Activated CD4-positive, alpha-beta T cell treated with anti-CD3 and anti-CD28 coated beads, Interleukin-2, amount 10 ng/mL, durations not matched to agents 7 days and 5 days (primary cell): ENCODE measurements at regions not wholly inside any gene's neighbourhood (a gene's known extent, or its start where the extent isn't known, plus 50 kb on each side); places are given as distances from the start of the nearest gene placed in this dataset.

Source experiments
- CTCF ChIA-PET: fragments of 350-600 bp; sonication (Branson Sonifier 250); formaldehyde crosslinking; loops from one replicate; lab custom pipeline; 2021; ENCODE audit warnings: antibody characterized with exemption; lab: Charles Lee
- POLR2A ChIA-PET: fragments of 350-600 bp; sonication (Branson Sonifier 250); formaldehyde crosslinking; loops from one replicate; lab custom pipeline; 2021; ENCODE audit warnings: antibody characterized with exemption; lab: Charles Lee
- DNase-seq: peaks from one replicate; pipeline ENCODE4 v3.0.0-alpha.2; 2020
- H3K27ac Mint-ChIP-seq: one replicate; pipeline ENCODE4 v1.8.0; 2021; ENCODE audit warnings: mild to moderate bottlenecking, moderate library complexity, mixed read lengths
- H3K27me3 Mint-ChIP-seq: one replicate; pipeline ENCODE4 v1.8.0; 2021; ENCODE audit warnings: mixed read lengths
- H3K36me3 Mint-ChIP-seq: one replicate; pipeline ENCODE4 v1.8.0; 2021; ENCODE audit warnings: low read depth, mixed read lengths
- H3K4me1 Mint-ChIP-seq: one replicate; pipeline ENCODE4 v1.8.0; 2021; ENCODE audit warnings: mixed read lengths
- H3K4me3 Mint-ChIP-seq: one replicate; pipeline ENCODE4 v1.8.0; 2021; ENCODE audit warnings: mild to moderate bottlenecking, moderate library complexity, mixed read lengths
- H3K9me3 Mint-ChIP-seq: one replicate; pipeline ENCODE4 v1.8.0; 2021; ENCODE audit warnings: mixed read lengths

DNA sequence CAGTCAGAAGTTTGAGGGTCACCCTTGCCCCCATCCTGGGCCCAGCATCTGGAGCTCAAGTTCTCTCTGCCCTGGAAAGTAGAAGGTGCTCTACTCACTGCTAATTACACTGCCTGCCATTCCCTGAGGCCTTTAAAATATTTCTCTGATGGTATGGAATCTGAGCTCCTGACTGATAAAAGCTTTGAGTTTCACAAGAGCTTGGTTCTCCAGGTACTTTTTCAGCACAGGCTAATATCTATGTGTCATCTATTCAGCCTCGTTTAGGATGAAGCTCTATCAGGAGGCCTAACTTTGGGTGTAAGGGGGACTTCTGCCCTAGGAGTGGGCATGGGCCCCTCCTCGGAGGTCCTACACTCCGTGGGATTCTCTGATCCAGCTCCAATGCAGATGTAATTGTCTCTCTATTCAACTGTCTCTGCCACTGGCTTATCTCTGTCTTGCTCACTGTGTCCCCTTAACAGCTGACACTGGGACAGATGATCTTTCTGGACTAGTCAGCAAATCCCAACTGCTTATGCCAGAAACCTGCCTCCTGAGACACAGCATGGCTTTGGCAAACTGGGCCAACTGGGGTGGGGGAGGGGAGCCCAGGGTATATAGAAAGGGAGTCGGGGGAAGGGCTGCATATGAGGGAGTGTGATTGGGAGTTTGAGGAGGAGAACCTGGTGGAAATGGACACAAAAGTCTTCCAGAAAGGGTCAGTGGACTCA, 104.2 kb upstream of the GADD45A start:
- no peak overlapping the region for H3K4me3 Mint-ChIP-seq
- CTCF ChIA-PET = interaction anchor here (1.0 to 2.0 kb wide), 2 partner anchors 11 to 19 kb away, joined by 4 to 5 read pairs; no protein-coding TSS in a partner anchor
- no peak overlapping the region for H3K27ac Mint-ChIP-seq
- peaks cover 6% of the 10 kb centered on the region for H3K4me1 Mint-ChIP-seq
- no peak for DNase-seq
- POLR2A ChIA-PET = interaction anchor here (0.6 kb wide), 1 partner anchor 94 kb away, joined by 3 read pairs; no protein-coding TSS in a partner anchor
- H3K9me3 Mint-ChIP-seq = no peaks in the 10 kb centered on the region
- H3K27me3 Mint-ChIP-seq = peaks cover 3% of the 10 kb centered on the region
- H3K36me3 Mint-ChIP-seq = no peaks in the 10 kb centered on the region

DNA sequence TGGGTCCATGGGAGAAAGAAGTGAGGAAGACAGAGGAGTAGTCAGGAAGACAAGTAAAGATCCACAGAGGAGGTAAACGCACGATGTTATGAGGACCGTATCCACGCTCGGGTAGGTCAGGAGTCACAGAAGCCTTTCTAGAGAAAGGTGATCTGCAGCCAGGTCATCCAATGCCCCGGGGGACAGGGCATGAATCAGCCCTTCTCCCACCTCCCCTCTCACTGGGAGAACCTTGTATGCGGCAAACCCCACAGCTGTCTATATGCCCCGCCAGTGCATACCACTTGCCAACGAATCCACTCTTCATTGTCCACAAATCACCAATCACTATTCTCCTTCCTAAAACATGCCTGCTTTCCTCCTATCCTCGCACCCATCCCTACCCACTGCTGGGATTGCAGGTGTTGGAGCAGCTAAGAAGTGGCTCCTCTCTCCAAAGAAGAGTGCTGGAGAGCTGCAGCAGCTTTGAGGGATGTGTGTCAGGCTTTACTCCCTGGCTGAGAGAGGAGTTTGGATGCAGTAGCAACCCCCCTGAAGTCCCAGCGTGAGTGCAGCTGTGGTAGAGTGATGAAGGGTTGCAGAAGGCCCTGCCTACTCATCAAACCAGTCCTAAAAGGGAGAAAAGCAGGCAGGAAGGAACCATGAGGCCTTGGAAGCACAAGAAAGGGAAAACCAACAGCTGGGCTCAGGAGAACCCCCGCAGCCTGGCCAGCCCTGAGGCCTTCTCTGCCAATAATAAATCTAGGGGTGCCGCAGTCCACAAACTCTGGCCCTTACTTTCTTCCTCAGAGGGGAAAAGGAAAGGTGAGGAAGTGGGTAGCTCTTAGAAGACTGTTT, 102.2 kb upstream of the GADD45A start:
- no peak overlapping the region for H3K4me3 Mint-ChIP-seq
- ChIA-PET POLR2A (no interaction called here), CTCF (interaction anchor here (1.0 to 2.9 kb wide), 6 partner anchors 12 to 179 kb away, joined by 3 to 7 read pairs (median 3); no protein-coding TSS in a partner anchor)
- H3K36me3 Mint-ChIP-seq = no peaks in the 10 kb centered on the region
- no peak overlapping the region for H3K27ac Mint-ChIP-seq
- H3K9me3 Mint-ChIP-seq = no peaks in the 10 kb centered on the region
- peaks cover 3% of the 10 kb centered on the region for H3K27me3 Mint-ChIP-seq
- peaks cover 6% of the 10 kb centered on the region for H3K4me1 Mint-ChIP-seq
- no peak for DNase-seq

- CTCF ChIA-PET = interaction anchor here (1.0 to 2.9 kb wide), 4 partner anchors 12 to 16 kb away, joined by 3 to 7 read pairs (median 4); no protein-coding TSS in a partner anchor
- no peak for DNase-seq
- POLR2A ChIA-PET = no interaction called here
- Mint-ChIP-seq H3K27me3 (no peaks in the 10 kb centered on the region), H3K36me3 (no peaks in the 10 kb centered on the region), H3K27ac (no peak overlapping the region), H3K9me3 (no peaks in the 10 kb centered on the region), H3K4me3 (no peak overlapping the region), H3K4me1 (peaks cover 4% of the 10 kb centered on the region)
Observed at GRCh38 chr1:67583462-67583950, 101.5 kb upstream of the GADD45A start.

DNA sequence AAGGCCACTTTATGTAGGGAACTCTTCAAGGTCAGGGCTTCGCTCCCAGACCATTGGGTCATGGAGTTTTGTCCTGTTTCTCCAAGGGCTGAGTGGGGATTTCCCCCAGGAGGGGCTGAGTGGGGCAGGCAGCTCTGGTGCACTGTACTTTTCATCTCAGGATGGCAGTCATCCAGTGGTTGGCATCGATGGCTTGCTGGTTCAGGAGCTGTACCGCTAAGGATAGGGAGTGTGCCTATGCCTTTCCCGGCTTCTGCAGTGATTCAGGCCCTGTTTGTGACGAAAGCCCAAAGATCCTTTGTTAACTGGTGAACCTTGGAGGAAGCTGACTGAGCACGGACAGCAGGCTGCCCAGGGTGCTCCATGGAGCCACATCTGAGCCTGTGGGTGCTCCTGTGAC, 100.1 kb upstream of the GADD45A start:
- Mint-ChIP-seq H3K27me3 (no peaks in the 10 kb centered on the region), H3K4me3 (no peak overlapping the region), H3K27ac (no peak overlapping the region), H3K9me3 (no peaks in the 10 kb centered on the region), H3K36me3 (no peaks in the 10 kb centered on the region), H3K4me1 (peaks cover 4% of the 10 kb centered on the region)
- ChIA-PET POLR2A (no interaction called here), CTCF (no interaction called here)
- DNase-seq = no peak

- H3K4me1 Mint-ChIP-seq = peaks cover 4% of the 10 kb centered on the region
Observed at GRCh38 chr1:67586596-67586995, 98.4 kb upstream of the GADD45A start.

GRCh38 chr1:67588178-67588855, 96.7 kb upstream of the GADD45A start:
- Mint-ChIP-seq H3K27me3 (no peaks in the 10 kb centered on the region), H3K27ac (no peak overlapping the region), H3K4me1 (peaks cover 3% of the 10 kb centered on the region), H3K9me3 (no peaks in the 10 kb centered on the region), H3K4me3 (no peak overlapping the region), H3K36me3 (no peaks in the 10 kb centered on the region)
- DNase-seq = no peak
- ChIA-PET POLR2A (no interaction called here), CTCF (interaction anchor here (0.6 kb wide), 1 partner anchor 1797 kb away, joined by 4 read pairs; no protein-coding TSS in a partner anchor)

More at GRCh38 chr1:67586596-67586995, 98.4 kb upstream of the GADD45A start:
- no peak for DNase-seq
- Mint-ChIP-seq H3K9me3 (no peaks in the 10 kb centered on the region), H3K27me3 (no peaks in the 10 kb centered on the region), H3K27ac (no peak overlapping the region), H3K36me3 (no peaks in the 10 kb centered on the region), H3K4me3 (no peak overlapping the region)
- ChIA-PET POLR2A (no interaction called here), CTCF (no interaction called here)

DNA sequence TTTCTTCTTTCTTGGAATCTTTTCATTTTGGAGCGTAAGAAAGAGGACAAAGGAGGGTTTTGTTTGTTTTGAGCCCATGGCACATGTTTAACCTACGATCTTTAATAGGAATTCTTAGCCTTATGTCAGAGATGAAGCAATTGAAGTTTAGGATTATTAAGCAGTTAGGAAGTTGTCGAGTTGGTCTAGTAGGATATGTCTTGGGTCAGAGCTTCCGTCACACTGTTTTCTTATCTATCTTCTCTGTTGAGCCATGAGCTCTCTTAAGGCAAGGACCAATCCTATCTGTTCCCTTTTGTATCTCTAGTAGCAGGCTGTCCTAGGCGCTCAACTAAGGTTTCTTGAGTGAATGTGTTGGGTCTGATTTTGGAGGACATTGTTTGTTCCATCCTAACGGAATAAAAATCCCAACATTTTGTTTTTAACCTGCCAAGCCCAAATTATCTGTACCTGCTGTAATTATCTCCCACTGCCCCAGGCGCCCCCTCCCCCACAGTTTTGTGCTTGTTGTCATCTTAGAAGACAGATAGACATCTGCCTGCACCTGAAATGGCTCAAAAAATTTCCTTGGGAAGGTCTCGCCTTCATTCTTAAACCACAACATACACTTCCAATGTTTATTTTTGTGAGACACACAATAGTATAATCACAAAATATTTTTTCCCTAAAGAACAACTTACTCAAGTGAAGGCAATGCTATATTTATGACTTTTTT, 95.3 kb upstream of the GADD45A start:
- Mint-ChIP-seq H3K27ac (no peak overlapping the region), H3K4me3 (no peak overlapping the region), H3K36me3 (no peaks in the 10 kb centered on the region), H3K4me1 (no peaks in the 10 kb centered on the region), H3K9me3 (no peaks in the 10 kb centered on the region), H3K27me3 (no peaks in the 10 kb centered on the region)
- CTCF ChIA-PET = no interaction called here
- no peak for DNase-seq
- POLR2A ChIA-PET = no interaction called here

DNA sequence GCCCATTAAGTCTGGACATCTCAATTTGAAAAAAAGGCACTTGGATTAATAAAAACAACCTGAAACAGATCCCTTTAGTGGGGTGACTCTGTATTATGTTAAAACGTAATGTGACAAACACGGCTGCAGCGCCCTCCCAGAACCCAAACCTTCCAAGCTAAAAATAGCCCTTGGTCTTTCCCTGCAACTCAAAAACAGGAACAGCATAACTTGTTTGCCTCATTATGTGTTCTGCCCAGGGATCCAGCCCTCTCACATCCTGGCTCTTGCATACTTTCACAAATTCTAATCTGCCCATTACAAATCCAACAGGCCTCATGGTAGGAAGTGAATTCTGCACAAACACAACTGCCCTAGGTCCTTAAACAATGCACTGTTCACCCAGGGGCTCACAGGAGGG, 94.7 kb upstream of the GADD45A start:
- ChIA-PET POLR2A (no interaction called here), CTCF (no interaction called here)
- H3K4me1 Mint-ChIP-seq = no peaks in the 10 kb centered on the region
- no peaks in the 10 kb centered on the region for H3K9me3 Mint-ChIP-seq
- no peak overlapping the region for H3K4me3 Mint-ChIP-seq
- no peak overlapping the region for H3K27ac Mint-ChIP-seq
- H3K27me3 Mint-ChIP-seq = no peaks in the 10 kb centered on the region
- no peak for DNase-seq
- H3K36me3 Mint-ChIP-seq = no peaks in the 10 kb centered on the region

DNA sequence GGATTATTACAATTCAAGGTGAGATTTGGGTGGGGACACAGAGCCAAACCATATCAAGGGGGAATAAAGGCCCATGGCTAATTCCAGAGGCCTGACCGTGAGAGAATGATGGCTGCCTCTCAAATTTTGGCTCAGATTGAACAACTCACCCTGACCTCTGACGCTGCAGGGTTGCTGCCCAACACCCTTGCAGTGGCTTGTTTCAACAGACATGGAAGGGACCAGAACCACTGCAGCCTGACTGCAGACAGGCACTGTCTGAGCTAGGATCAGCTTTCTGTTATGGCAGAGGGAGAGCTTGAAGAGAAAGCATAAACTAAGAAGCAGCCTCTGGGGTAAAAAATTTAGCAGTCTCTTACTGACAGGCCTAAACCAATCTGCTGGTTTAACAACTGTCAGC, 90.2 kb upstream of the GADD45A start:
- Mint-ChIP-seq H3K4me1 (no peaks in the 10 kb centered on the region), H3K9me3 (no peaks in the 10 kb centered on the region), H3K36me3 (no peaks in the 10 kb centered on the region), H3K4me3 (no peak overlapping the region), H3K27me3 (no peaks in the 10 kb centered on the region), H3K27ac (no peak overlapping the region)
- ChIA-PET POLR2A (no interaction called here), CTCF (interaction anchor here (0.6 kb wide), 1 partner anchor 11 kb away, joined by 3 read pairs; no protein-coding TSS in a partner anchor)
- no peak for DNase-seq

DNA sequence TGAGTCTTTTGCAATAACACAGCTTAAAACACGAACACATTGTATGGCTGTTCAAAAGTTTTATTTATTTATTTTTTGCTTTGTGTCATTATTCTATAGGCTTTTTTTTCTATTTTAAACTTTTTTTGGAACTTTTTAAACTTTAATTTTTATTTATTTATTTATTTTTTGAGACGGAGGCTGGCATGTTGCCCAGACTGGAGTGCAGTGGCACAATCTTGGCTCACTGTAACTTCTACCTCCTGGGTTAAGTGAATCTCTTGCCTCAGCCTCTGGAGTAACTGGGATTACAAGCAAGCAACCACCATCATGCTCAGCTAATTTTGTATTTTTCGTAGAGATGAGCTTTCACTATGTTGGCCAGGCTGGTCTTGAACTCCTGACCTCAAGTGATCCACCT, 88.3 kb upstream of the GADD45A start:
- Mint-ChIP-seq H3K27me3 (no peaks in the 10 kb centered on the region), H3K4me3 (no peak overlapping the region), H3K27ac (no peak overlapping the region), H3K9me3 (no peaks in the 10 kb centered on the region), H3K4me1 (no peaks in the 10 kb centered on the region), H3K36me3 (no peaks in the 10 kb centered on the region)
- ChIA-PET CTCF (interaction anchor here (1.0 to 1.1 kb wide), 2 partner anchors 13 to 17 kb away, joined by 3 to 4 read pairs; no protein-coding TSS in a partner anchor), POLR2A (no interaction called here)
- DNase-seq = no peak

GRCh38 chr1:67597336-67597735, 87.7 kb upstream of the GADD45A start:
- DNase-seq = no peak
- CTCF ChIA-PET = interaction anchor here (1.1 kb wide), 1 partner anchor 14 kb away, joined by 3 read pairs; no protein-coding TSS in a partner anchor
- H3K4me3 Mint-ChIP-seq = no peak overlapping the region
- H3K27ac Mint-ChIP-seq = no peak overlapping the region
- H3K4me1 Mint-ChIP-seq = no peaks in the 10 kb centered on the region
- H3K27me3 Mint-ChIP-seq = peaks cover under 1% of the 10 kb centered on the region
- H3K9me3 Mint-ChIP-seq = no peaks in the 10 kb centered on the region
- H3K36me3 Mint-ChIP-seq = no peaks in the 10 kb centered on the region
- POLR2A ChIA-PET = no interaction called here

GRCh38 chr1:67599085-67599484, 85.9 kb upstream of the GADD45A start:
- POLR2A ChIA-PET = no interaction called here
- Mint-ChIP-seq H3K36me3 (no peaks in the 10 kb centered on the region), H3K4me3 (no peak overlapping the region), H3K4me1 (no peaks in the 10 kb centered on the region), H3K9me3 (no peaks in the 10 kb centered on the region), H3K27me3 (peaks cover 5% of the 10 kb centered on the region), H3K27ac (no peak overlapping the region)
- DNase-seq = no peak
- CTCF ChIA-PET = no interaction called here
